Smooth muscle cell of the brain vasculature (primary cell): ENCODE measurements at regions not wholly inside any gene's neighbourhood (a gene's known extent, or its start where the extent isn't known, plus 50 kb on each side); places are given as distances from the start of the nearest gene placed in this dataset.
"Not testable (repeated sequence)": the region's sequence is repeated elsewhere in the genome, so short reads cannot be mapped to it uniquely, and the experiment has no call there.

Source experiments
- DNase-seq: peaks from one replicate; pipeline ENCODE4 v3.0.0-alpha.2; 2012; ENCODE audit warnings: low read depth, low spot score

GRCh38 chr3:181919375-181919774 is 207.7 kb downstream of the SOX2 start:
- DNase-seq = no peak

GRCh38 chr3:181920409-181920808 is 208.7 kb downstream of the SOX2 start:
- DNase-seq = no peak

- no peak for DNase-seq
Observed at GRCh38 chr3:181921220-181921619, 209.5 kb downstream of the SOX2 start.

- DNase-seq = not testable (repeated sequence)
Observed at GRCh38 chr3:181925841-181926240, 214.1 kb downstream of the SOX2 start.

GRCh38 chr3:181929501-181929900 is 217.8 kb downstream of the SOX2 start:
- DNase-seq = no peak

GRCh38 chr3:181930105-181930504 is 218.4 kb downstream of the SOX2 start:
- DNase-seq = no peak

GRCh38 chr3:181932039-181932438 is 220.3 kb downstream of the SOX2 start:
- DNase-seq = no peak

- DNase-seq = no peak
Observed at GRCh38 chr3:181933052-181933618, 221.4 kb downstream of the SOX2 start.

GRCh38 chr3:181935915-181936314 is 224.2 kb downstream of the SOX2 start:
- no peak for DNase-seq

- no peak for DNase-seq
Observed at GRCh38 chr3:181936774-181937173, 225.0 kb downstream of the SOX2 start.

- not testable (repeated sequence) for DNase-seq
Observed at GRCh38 chr3:181938580-181938979, 226.9 kb downstream of the SOX2 start.

GRCh38 chr3:181940703-181941102 is 229.0 kb downstream of the SOX2 start:
- no peak for DNase-seq

GRCh38 chr3:181941250-181941649 is 229.5 kb downstream of the SOX2 start:
- no peak for DNase-seq

GRCh38 chr3:181943285-181943684 is 231.6 kb downstream of the SOX2 start:
- DNase-seq = no peak

- no peak for DNase-seq
Observed at GRCh38 chr3:181947606-181948005, 235.9 kb downstream of the SOX2 start.

GRCh38 chr3:181948286-181948685 is 236.6 kb downstream of the SOX2 start:
- no peak for DNase-seq

- DNase-seq = no peak
Observed at GRCh38 chr3:181952221-181952620, 240.5 kb downstream of the SOX2 start.

GRCh38 chr3:181952929-181953328 is 241.2 kb downstream of the SOX2 start:
- no peak for DNase-seq

- no peak for DNase-seq
Observed at GRCh38 chr3:181955566-181955965, 243.8 kb downstream of the SOX2 start.

GRCh38 chr3:181956122-181956521 is 244.4 kb downstream of the SOX2 start:
- no peak for DNase-seq

GRCh38 chr3:181966393-181966792 is 254.7 kb downstream of the SOX2 start:
- DNase-seq = no peak

GRCh38 chr3:181969925-181970324 is 258.2 kb downstream of the SOX2 start:
- no peak for DNase-seq

GRCh38 chr3:181971424-181971823 is 259.7 kb downstream of the SOX2 start:
- DNase-seq = no peak

GRCh38 chr3:181974198-181974597 is 262.5 kb downstream of the SOX2 start:
- no peak for DNase-seq
